SK-N-SH (cell line): ENCODE measurements at regions not wholly inside any gene's neighbourhood (a gene's known extent, or its start where the extent isn't known, plus 50 kb on each side); places are given as distances from the start of the nearest gene placed in this dataset.

Experiments
- CTCF ChIP-seq: fragments of 200-600 bp; sonication (generic); IDR thresholded peaks from 2 replicates; pipeline ENCODE4 v1.6.1; 2017; ENCODE audit warnings: antibody characterized with exemption, mild to moderate bottlenecking, moderate library complexity
- FOXM1 ChIP-seq: IDR thresholded peaks from 2 replicates; pipeline ENCODE4 v1.4.0; 2012; ENCODE audit warnings: low read depth, mild to moderate bottlenecking
- GABPA ChIP-seq: IDR thresholded peaks from 2 replicates; pipeline ENCODE4 v1.4.0; 2012; ENCODE audit warnings: low read depth, mild to moderate bottlenecking
- MXI1 ChIP-seq: IDR thresholded peaks from 2 replicates; pipeline ENCODE4 v1.6.1; 2012; ENCODE audit warnings: mild to moderate bottlenecking, low read depth, low read length, improper control_type of control experiment
- NRF1 ChIP-seq: IDR thresholded peaks from 2 replicates; pipeline ENCODE4 v1.6.1; 2012; ENCODE audit warnings: low read depth, mild to moderate bottlenecking, low read length
- SIN3A ChIP-seq: IDR thresholded peaks from 2 replicates; pipeline ENCODE4 v1.6.1; 2012; ENCODE audit warnings: low read depth, mild to moderate bottlenecking, low read length, moderate library complexity, borderline replicate concordance
- ZBTB33 ChIP-seq: IDR thresholded peaks from 2 replicates; pipeline ENCODE4 v1.4.0; 2012; ENCODE audit warnings: low read depth, borderline replicate concordance
- TF ChIP-seq, protein P1 (sequence below): IDR thresholded peaks from 2 replicates; pipeline ENCODE4 v1.6.1; 2012; ENCODE audit warnings: mild to moderate bottlenecking, low read depth, low read length, moderate library complexity

- TF ChIP-seq ZBTB33 (no peak), CTCF (no peak), SIN3A (no peak), FOXM1 (no peak), GABPA (no peak), NRF1 (no peak), MXI1 (no peak)
- TF ChIP-seq, protein P1, sequence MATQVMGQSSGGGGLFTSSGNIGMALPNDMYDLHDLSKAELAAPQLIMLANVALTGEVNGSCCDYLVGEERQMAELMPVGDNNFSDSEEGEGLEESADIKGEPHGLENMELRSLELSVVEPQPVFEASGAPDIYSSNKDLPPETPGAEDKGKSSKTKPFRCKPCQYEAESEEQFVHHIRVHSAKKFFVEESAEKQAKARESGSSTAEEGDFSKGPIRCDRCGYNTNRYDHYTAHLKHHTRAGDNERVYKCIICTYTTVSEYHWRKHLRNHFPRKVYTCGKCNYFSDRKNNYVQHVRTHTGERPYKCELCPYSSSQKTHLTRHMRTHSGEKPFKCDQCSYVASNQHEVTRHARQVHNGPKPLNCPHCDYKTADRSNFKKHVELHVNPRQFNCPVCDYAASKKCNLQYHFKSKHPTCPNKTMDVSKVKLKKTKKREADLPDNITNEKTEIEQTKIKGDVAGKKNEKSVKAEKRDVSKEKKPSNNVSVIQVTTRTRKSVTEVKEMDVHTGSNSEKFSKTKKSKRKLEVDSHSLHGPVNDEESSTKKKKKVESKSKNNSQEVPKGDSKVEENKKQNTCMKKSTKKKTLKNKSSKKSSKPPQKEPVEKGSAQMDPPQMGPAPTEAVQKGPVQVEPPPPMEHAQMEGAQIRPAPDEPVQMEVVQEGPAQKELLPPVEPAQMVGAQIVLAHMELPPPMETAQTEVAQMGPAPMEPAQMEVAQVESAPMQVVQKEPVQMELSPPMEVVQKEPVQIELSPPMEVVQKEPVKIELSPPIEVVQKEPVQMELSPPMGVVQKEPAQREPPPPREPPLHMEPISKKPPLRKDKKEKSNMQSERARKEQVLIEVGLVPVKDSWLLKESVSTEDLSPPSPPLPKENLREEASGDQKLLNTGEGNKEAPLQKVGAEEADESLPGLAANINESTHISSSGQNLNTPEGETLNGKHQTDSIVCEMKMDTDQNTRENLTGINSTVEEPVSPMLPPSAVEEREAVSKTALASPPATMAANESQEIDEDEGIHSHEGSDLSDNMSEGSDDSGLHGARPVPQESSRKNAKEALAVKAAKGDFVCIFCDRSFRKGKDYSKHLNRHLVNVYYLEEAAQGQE, result no peak
Measured at GRCh38 chr1:99374109-99374508, 109.8 kb downstream of the PLPPR4 start.
